Parathyroid adenoma (tissue), 2 donors: ENCODE measurements at regions not wholly inside any gene's neighbourhood (a gene's known extent, or its start where the extent isn't known, plus 50 kb on each side); places are given as distances from the start of the nearest gene placed in this dataset.
"Not testable (repeated sequence)": the region's sequence is repeated elsewhere in the genome, so short reads cannot be mapped to it uniquely, and the experiment has no call there.

ENCODE experiments used
- H2AFZ ChIP-seq: fragments of 300-600 bp; sonication (generic); one replicate; pipeline ENCODE4 v1.7.0; 2017; ENCODE audit warnings: antibody characterized with exemption, mild to moderate bottlenecking
- H3K27ac ChIP-seq: fragments of 300-600 bp; sonication (generic); one replicate; pipeline ENCODE4 v1.7.0; 2017
- H3K27me3 ChIP-seq: fragments of 300-600 bp; sonication (generic); one replicate; pipeline ENCODE4 v1.7.0; 2017; ENCODE audit warnings: low read length; ENCODE audit not compliant: control insufficient read depth, insufficient read depth
- H3K36me3 ChIP-seq: fragments of 300-600 bp; sonication (generic); one replicate; pipeline ENCODE4 v1.7.0; 2017; ENCODE audit warnings: low read length; ENCODE audit not compliant: control insufficient read depth, insufficient read depth
- H3K4me1 ChIP-seq: fragments of 300-600 bp; sonication (generic); one replicate; pipeline ENCODE4 v1.7.0; 2017; ENCODE audit warnings: control low read depth
- H3K4me2 ChIP-seq: fragments of 300-600 bp; sonication (generic); one replicate; pipeline ENCODE4 v1.7.0; 2017; ENCODE audit warnings: low read length
- H3K4me3 ChIP-seq: fragments of 300-600 bp; sonication (generic); one replicate; pipeline ENCODE4 v1.7.0; 2017; ENCODE audit warnings: low read depth, low read length
- H3K79me2 ChIP-seq: fragments of 300-600 bp; sonication (generic); one replicate; pipeline ENCODE4 v1.7.0; 2017; ENCODE audit warnings: control low read depth
- H3K9ac ChIP-seq: fragments of 300-600 bp; sonication (generic); one replicate; pipeline ENCODE4 v1.7.0; 2017; ENCODE audit warnings: mild to moderate bottlenecking
- H3K9me3 ChIP-seq: fragments of 300-600 bp; sonication (generic); one replicate; pipeline ENCODE4 v1.7.0; 2017; ENCODE audit warnings: low read length; ENCODE audit not compliant: control insufficient read depth
- CTCF ChIP-seq: fragments of 300-600 bp; sonication (generic); IDR thresholded peaks from one replicate; pipeline ENCODE4 v1.7.0; 2017; ENCODE audit warnings: antibody characterized with exemption, mild to moderate bottlenecking
- donor health status: primary hyperparathyroidism.

- Histone ChIP-seq H3K4me3 (no peak overlapping the region), H2AFZ (no peak overlapping the region), H3K4me2 (no peak overlapping the region), H3K79me2 (no peaks in the 10 kb centered on the region), H3K4me1 (no peaks in the 10 kb centered on the region), H3K27me3 (no peaks in the 10 kb centered on the region), H3K9ac (no peak overlapping the region), H3K27ac (no peak overlapping the region), H3K9me3 (no peaks in the 10 kb centered on the region), H3K36me3 (no peaks in the 10 kb centered on the region)
- no peak for TF ChIP-seq CTCF
Measured at GRCh38 chr13:107931056-107931455, 284.3 kb downstream of the LIG4 start.

- Histone ChIP-seq H2AFZ (no peak overlapping the region), H3K9me3 (no peaks in the 10 kb centered on the region), H3K36me3 (no peaks in the 10 kb centered on the region), H3K79me2 (no peaks in the 10 kb centered on the region), H3K4me1 (no peaks in the 10 kb centered on the region), H3K9ac (no peak overlapping the region), H3K4me2 (no peak overlapping the region), H3K4me3 (no peak overlapping the region), H3K27me3 (no peaks in the 10 kb centered on the region), H3K27ac (no peak overlapping the region)
- no peak for TF ChIP-seq CTCF
Measured at GRCh38 chr13:107928762-107929161, 286.6 kb downstream of the LIG4 start.

GRCh38 chr13:107927557-107927956 is 287.8 kb downstream of the LIG4 start:
- H3K27ac ChIP-seq, result no peak overlapping the region
- TF ChIP-seq CTCF, result no peak
- no peaks in the 10 kb centered on the region for H3K27me3 ChIP-seq
- no peaks in the 10 kb centered on the region for H3K36me3 ChIP-seq
- H2AFZ ChIP-seq, result no peak overlapping the region
- H3K4me3 ChIP-seq, result no peak overlapping the region
- no peaks in the 10 kb centered on the region for H3K79me2 ChIP-seq
- H3K4me1 ChIP-seq, result no peaks in the 10 kb centered on the region
- no peak overlapping the region for H3K9ac ChIP-seq
- no peak overlapping the region for H3K4me2 ChIP-seq
- no peaks in the 10 kb centered on the region for H3K9me3 ChIP-seq

GRCh38 chr13:107926515-107926914 is 288.8 kb downstream of the LIG4 start:
- not testable (repeated sequence) for H3K27me3 ChIP-seq, H3K4me1 ChIP-seq, H3K4me2 ChIP-seq, H2AFZ ChIP-seq, H3K36me3 ChIP-seq, H3K27ac ChIP-seq, H3K79me2 ChIP-seq, H3K9ac ChIP-seq, H3K4me3 ChIP-seq, H3K9me3 ChIP-seq

GRCh38 chr13:107916902-107917301 is 298.4 kb downstream of the LIG4 start:
- H2AFZ ChIP-seq, H3K4me1 ChIP-seq, H3K27ac ChIP-seq, H3K4me2 ChIP-seq, H3K36me3 ChIP-seq, H3K9ac ChIP-seq, H3K79me2 ChIP-seq, H3K4me3 ChIP-seq, H3K27me3 ChIP-seq, H3K9me3 ChIP-seq: not testable (repeated sequence)

GRCh38 chr13:107912745-107913144 is 302.6 kb downstream of the LIG4 start:
- Histone ChIP-seq H3K27ac (no peak overlapping the region), H3K9ac (no peak overlapping the region), H2AFZ (no peak overlapping the region), H3K9me3 (no peaks in the 10 kb centered on the region), H3K4me2 (no peak overlapping the region), H3K27me3 (no peaks in the 10 kb centered on the region), H3K4me3 (no peak overlapping the region), H3K36me3 (no peaks in the 10 kb centered on the region), H3K4me1 (no peaks in the 10 kb centered on the region), H3K79me2 (no peaks in the 10 kb centered on the region)
- no peak for TF ChIP-seq CTCF
